Stimulated activated CD4-positive, alpha-beta T cell treated with anti-CD3 and anti-CD28 coated beads, Interleukin-2, amount 100 ng/mL, for 4 hours (primary cell): ENCODE measurements at regions not wholly inside any gene's neighbourhood (a gene's known extent, or its start where the extent isn't known, plus 50 kb on each side); places are given as distances from the start of the nearest gene placed in this dataset.

Experiments used
- DNase-seq: peaks from one replicate; pipeline ENCODE4 v3.0.0-alpha.2; 2020; ENCODE audit warnings: low read depth

- DNase-seq: no peak
Observed at GRCh38 chr2:120425014-120425413, 79.1 kb downstream of the INHBB start.

GRCh38 chr2:120428748-120429147 is 82.8 kb downstream of the INHBB start:
- no peak for DNase-seq

GRCh38 chr2:120429586-120430500 is 83.9 kb downstream of the INHBB start:
- no peak for DNase-seq

- no peak for DNase-seq
Observed at GRCh38 chr2:120430501-120430830, 84.5 kb downstream of the INHBB start.

- DNase-seq: no peak
Observed at GRCh38 chr2:120430957-120431356, 85.0 kb downstream of the INHBB start.

- DNase-seq: no peak
Observed at GRCh38 chr2:120431386-120432292, 85.7 kb downstream of the INHBB start.

- no peak for DNase-seq
Observed at GRCh38 chr2:120432293-120432975, 86.5 kb downstream of the INHBB start.

- DNase-seq: no peak
Observed at GRCh38 chr2:120432976-120433815, 87.3 kb downstream of the INHBB start.

GRCh38 chr2:120433816-120434290 is 87.9 kb downstream of the INHBB start:
- no peak for DNase-seq

- no peak for DNase-seq
Observed at GRCh38 chr2:120434492-120435308, 88.8 kb downstream of the INHBB start.

GRCh38 chr2:120435671-120436459 is 89.9 kb downstream of the INHBB start:
- DNase-seq: no peak

GRCh38 chr2:120436460-120436739 is 90.5 kb downstream of the INHBB start:
- DNase-seq: no peak

- DNase-seq: no peak
Observed at GRCh38 chr2:120436885-120437603, 91.1 kb downstream of the INHBB start.

GRCh38 chr2:120437604-120438000 is 91.7 kb downstream of the INHBB start:
- no peak for DNase-seq

- no peak for DNase-seq
Observed at GRCh38 chr2:120438301-120439066, 92.5 kb downstream of the INHBB start.

GRCh38 chr2:120439067-120439368 is 93.1 kb downstream of the INHBB start:
- DNase-seq: no peak

GRCh38 chr2:120439637-120440384 is 93.9 kb downstream of the INHBB start:
- DNase-seq: no peak
